Activated gamma-delta T cell (primary cell): ENCODE measurements at regions not wholly inside any gene's neighbourhood (a gene's known extent, or its start where the extent isn't known, plus 50 kb on each side); places are given as distances from the start of the nearest gene placed in this dataset.
"Not testable (repeated sequence)": the region's sequence is repeated elsewhere in the genome, so short reads cannot be mapped to it uniquely, and the experiment has no call there.

Experiments used
- DNase-seq: peaks from one replicate; lab custom pipeline; 2025; lab: John Stamatoyannopoulos, UW

GRCh38 chr15:31598620-31599019 lies 272.0 kb downstream of the KLF13 start:
- no peak for DNase-seq

DNA sequence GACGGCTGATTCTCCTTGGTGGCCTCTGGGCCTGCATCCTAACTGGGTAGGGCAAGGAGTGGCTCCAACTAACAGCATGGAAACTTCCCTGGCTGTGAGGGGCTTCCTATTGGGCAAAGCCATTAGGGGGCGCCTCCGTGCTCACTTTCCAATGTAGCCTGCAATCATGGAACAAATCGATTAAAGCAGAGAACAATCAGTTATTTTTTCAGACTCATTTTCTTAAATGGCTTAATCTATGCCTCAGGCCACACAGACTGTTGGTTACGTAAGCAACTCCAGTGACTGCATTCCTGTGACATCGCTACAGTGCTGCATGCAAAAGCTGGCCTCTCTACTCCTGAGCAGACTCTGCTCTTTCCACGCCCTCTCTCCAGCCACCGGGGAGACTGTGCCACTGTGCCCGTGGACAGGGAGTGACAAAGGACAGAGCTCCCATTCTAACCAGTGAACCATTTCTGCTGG lies 278.9 kb downstream of the KLF13 start:
- DNase-seq: no peak

DNA sequence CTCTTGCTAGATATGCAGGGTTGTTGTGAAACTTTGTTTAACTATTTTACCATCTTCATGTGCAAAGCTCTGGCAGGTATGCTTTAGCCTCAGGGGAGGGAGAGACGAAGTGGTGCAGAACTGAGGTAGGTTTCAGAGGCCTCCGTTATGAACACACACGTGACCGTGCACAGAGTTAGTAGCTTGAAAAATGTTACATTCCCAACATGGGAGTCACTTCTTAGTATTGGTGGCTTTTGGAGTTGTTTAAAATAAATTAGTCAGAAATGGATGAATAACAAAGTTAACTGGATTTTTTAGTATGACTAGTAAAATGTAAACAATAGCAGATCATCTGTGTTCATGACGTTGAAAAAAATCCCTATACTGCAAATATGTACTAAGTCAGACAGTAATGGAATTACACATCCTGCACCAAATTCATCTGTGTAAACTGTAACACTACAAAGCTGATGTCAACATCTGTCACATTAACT lies 279.6 kb downstream of the KLF13 start:
- DNase-seq: no peak

DNA sequence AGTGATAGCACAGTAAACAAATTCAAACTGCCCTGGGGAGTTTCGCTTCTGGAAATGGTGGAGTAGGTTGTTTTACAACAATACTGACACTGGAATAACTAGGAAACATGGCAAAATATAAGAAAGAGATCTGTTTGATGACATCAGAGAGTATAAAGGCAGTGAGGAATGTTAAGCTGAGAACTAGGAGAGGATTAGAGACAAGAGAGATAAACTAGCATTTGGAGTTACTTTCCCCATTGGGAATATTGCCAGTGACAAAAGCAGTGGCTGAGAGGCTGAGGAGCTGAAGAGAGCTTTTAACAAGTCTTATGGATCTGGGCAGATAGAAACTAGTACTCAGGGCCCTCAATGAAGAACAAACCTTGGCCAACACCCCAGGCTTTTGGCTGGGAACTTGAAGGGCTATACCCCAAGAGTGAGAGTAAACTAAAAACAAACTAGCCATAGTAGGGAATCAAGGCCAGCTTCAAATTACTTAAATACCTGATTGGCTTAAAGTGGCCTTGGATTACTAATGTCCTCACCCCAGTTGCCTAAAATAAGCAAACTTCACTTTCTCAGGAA lies 280.4 kb downstream of the KLF13 start:
- DNase-seq: no peak

DNA sequence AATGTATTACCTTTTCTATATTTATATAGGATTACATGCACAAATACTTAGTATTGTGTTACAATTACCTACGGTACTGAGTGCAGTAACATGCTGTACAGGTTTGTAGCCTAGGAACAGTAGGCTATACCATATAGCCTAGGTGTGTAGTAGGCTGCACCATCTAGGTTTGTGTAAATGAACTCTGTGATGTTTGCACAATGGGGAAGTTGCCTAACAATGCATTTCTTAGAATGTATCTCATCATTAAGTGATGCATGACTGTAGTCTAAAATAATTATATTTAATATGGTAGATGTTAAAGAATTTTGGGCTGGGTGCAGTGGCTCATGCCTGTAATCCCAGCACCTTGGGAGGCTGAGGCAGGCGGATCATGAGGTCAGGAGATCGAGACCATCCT lies 281.0 kb downstream of the KLF13 start:
- DNase-seq: no peak

- no peak for DNase-seq
These were observed 282.6 kb downstream of the KLF13 start for GRCh38 chr15:31609258-31609681.

DNA sequence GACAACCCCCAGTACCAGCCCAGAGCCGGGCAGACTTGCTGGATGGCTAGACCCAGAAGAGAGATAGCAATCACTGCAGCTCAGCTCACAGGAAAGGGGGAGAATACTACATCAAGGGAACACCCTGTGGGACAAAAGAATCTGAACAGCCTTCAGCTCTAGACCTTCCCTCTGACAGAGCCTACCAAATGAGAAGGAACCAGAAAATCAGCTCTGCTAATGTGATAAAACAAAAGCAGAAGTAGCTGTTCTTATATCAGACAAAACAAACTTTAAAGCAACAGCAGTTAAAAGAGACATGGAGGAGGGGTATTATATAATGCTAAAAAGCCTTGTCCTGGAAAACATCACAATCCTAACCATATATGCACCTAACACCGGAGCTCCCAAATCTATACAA lies 283.3 kb downstream of the KLF13 start:
- DNase-seq: no peak

- DNase-seq: no peak
These were observed 289.2 kb downstream of the KLF13 start for GRCh38 chr15:31615643-31616415.

- not testable (repeated sequence) for DNase-seq
These were observed 296.7 kb downstream of the KLF13 start for GRCh38 chr15:31623297-31623696.

- not testable (repeated sequence) for DNase-seq
These were observed 297.5 kb downstream of the KLF13 start for GRCh38 chr15:31624115-31624514.

DNA sequence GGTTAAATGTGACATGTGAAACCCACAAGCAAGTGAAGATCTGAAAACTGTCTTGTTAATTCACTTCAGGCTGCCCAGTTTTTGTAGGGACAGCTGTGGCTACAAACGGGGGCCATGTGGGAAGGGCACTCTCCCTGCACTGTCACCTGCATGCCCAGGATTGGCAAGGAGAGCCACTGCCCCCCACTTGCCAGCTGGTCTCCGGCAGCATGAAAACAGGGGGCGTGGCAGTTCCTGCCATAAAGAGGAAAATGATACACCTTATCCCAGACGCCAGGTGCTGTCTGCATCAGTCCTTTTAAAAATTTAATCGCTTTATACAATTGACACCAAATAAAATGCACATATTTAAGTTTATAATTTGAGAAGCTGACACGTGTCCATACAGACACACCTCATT lies 309.1 kb downstream of the KLF13 start:
- DNase-seq: not testable (repeated sequence)

- not testable (repeated sequence) for DNase-seq
These were observed 310.3 kb downstream of the KLF13 start for GRCh38 chr15:31636911-31637310.

- DNase-seq: not testable (repeated sequence)
These were observed 317.3 kb downstream of the KLF13 start for GRCh38 chr15:31643955-31644354.

GRCh38 chr15:31644761-31645160 lies 318.1 kb downstream of the KLF13 start:
- not testable (repeated sequence) for DNase-seq

- DNase-seq: not testable (repeated sequence)
These were observed 320.7 kb downstream of the KLF13 start for GRCh38 chr15:31647337-31647826.

DNA sequence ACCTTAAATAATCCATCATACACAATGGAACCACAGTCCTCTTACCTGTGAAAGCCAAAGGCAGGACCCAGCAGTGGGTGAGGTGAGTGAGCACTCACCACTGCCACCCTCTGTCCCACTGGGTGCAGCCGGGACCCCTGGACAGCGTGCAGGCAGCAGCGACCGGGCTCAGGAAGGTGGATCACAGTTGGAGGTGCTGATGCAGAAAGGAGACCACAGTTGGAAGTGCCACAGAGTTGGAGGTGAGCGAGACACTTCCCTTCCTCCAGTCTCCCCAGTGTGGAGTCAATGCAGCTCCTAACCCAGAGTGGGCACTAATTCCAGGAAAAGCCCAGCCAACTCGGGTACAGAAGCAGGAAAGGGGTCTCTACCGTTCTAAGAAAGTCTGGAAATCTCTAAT lies 323.0 kb downstream of the KLF13 start:
- DNase-seq: not testable (repeated sequence)

DNA sequence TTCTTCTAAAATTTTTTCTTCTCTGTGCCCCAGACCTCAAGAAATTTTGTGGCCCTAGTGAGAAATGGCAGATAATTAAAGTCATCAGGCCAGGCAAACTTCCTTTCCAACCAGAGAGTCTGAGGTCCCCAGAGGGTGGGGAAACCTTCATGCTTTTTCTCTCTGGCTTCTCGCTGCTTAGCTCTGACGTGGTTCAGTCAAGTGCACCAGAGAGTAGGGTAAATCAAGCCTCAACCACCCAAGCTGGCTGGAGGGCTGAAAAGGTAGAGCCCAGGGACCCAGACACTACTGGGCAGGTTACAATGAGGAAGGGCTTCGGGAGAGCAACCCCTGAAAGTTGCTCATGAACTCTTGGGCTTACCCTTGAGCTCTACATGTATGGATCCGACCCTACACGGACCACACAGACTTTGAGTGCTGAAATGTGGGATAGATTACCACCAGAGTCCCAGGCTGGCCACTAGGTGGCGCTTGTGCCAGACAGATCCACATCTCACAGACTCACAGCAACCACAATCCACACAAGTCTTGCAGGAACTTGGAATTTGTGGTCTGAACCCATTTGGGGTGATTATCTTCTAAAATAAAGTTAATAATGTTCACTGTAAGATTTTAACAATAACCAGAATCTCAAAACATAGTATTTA lies 323.5 kb downstream of the KLF13 start:
- DNase-seq: not testable (repeated sequence)

DNA sequence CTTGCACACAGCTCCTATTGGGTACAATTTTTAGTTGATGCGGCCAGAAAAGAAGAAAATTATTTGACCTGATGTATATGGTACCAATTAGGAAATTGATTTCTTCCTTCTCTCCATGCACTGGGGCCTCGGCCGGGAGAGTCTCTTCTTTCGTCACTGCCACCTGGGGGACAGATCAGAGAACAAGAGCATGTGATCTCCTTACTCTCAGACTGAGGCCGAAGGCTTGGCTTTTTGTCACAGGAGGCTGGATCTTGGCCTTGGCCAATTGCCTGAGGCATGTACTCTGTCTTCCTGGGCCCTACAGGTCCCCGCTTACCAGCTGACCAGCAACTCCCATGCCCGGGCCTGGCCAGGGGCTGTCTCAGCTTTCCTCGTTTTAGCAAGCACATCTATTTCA lies 330.3 kb downstream of the KLF13 start:
- not testable (repeated sequence) for DNase-seq

GRCh38 chr15:31660816-31661215 lies 334.2 kb downstream of the KLF13 start:
- DNase-seq: no peak

DNA sequence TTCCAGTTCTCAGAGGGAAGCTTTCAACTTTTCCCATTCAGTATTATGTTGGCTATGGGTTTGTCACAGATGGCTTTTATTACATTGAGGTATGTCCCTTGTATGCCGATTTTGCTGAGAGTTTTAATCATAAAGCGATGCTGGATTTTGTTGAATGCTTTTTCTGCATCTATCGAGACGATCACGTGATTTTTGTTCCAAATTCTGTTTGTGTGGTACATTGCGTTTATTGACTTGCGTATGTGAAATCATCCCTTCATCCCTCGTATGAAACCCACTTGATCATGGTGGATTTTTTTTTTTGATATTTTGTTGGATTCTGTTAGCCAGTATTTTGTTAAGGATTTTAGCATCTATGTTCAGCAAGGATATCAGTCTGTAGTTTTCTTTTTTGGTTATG lies 339.1 kb downstream of the KLF13 start:
- not testable (repeated sequence) for DNase-seq

DNA sequence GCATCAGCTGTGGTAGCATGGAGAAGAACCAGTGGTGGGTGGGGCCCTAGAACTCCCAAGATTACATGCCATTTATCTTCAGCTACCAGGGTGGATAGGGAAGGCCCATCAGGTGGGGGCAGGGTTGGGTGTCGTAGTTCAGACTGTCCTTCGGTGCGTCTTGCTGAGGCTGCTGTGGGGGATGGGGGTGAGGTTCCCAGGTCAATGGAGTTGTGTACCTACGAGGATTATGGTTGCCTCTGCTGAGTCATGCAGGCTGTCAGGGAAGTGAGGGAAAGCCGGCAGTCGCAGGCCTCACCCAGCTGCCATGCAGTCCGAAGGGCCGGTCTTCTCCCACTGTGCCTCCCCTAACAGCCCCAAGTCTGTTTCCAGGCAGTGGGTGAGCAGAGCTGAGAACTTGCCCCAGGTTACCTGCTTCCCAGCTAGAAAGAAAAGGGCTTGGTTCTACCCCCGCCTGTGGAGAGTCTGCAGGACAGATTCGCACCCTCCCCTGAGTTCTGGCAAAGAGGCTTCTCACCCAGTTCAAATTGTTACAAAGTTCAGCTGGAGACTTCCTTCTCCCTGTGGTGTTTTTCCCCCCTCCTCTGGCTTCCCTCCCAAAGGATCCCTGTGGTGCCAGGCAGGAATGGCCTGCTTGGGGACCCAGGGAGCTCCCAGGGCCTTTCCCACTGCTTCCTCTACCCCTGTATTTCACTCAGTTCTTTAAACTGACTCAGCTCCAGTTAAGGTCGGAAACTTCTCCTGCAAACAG lies 342.7 kb downstream of the KLF13 start:
- not testable (repeated sequence) for DNase-seq

DNA sequence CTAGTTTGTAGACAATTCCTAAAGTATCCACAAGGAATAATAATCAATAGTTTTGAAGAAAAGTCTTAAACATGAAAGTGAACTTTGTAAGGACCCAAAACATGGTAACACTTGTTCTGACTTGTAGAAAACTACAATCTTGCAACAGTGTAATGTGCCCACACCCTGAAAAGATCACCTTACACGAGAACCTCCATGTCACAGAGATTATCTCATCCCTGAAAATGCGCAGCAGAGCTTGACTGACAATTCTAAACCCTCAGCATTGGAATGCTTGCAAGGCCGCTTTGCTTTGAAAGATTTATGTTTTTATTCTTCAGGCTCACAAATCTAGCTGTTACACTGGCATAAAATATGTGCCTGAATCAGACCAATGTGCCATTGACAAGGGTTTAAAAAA lies 346.6 kb downstream of the KLF13 start:
- DNase-seq: not testable (repeated sequence)
